Colonic mucosa (tissue), 4 donors: ENCODE measurements at regions not wholly inside any gene's neighbourhood (a gene's known extent, or its start where the extent isn't known, plus 50 kb on each side); places are given as distances from the start of the nearest gene placed in this dataset.

ENCODE experiments used
- DNase-seq: peaks from one replicate; pipeline ENCODE4 v3.0.0-alpha.2; 2020
- H3K27ac ChIP-seq: fragments of 200-600 bp; one replicate; pipeline ENCODE4 v1.8.0; 2021
- H3K27me3 ChIP-seq: fragments of 200-600 bp; one replicate; pipeline ENCODE4 v1.8.0; 2021
- H3K36me3 ChIP-seq: fragments of 200-600 bp; one replicate; pipeline ENCODE4 v1.8.0; 2021
- H3K4me1 ChIP-seq: fragments of 200-600 bp; one replicate; pipeline ENCODE4 v1.8.0; 2021; ENCODE audit warnings: mild to moderate bottlenecking
- H3K4me3 ChIP-seq: fragments of 200-600 bp; one replicate; pipeline ENCODE4 v1.8.0; 2021
- H3K9ac ChIP-seq, 2 donors: one replicate each; pipeline ENCODE4 v1.7.0; 2013; ENCODE audit warnings: control low read depth in 2 of 2, low read depth in 2 of 2, low read length in 2 of 2
- H3K9me3 ChIP-seq: fragments of 200-600 bp; one replicate; pipeline ENCODE4 v1.8.0; 2021
- intact Hi-C: fragments of 100-400 bp; cut with DNase I; formaldehyde crosslinking; loops from one replicate; pipeline ENCODE4 v1.14.1; 2022
- TF ChIP-seq, protein P1 (sequence below): fragments of 200-600 bp; IDR thresholded peaks from one replicate; pipeline ENCODE4 v1.8.0; 2022; ENCODE audit warnings: antibody characterized with exemption, mild to moderate bottlenecking
- donor health status: healthy.
- donor health status: DM: no; HTN: no; CAD: no.
- donor health status: DM: no; HTN: no; CAD: no.

DNA sequence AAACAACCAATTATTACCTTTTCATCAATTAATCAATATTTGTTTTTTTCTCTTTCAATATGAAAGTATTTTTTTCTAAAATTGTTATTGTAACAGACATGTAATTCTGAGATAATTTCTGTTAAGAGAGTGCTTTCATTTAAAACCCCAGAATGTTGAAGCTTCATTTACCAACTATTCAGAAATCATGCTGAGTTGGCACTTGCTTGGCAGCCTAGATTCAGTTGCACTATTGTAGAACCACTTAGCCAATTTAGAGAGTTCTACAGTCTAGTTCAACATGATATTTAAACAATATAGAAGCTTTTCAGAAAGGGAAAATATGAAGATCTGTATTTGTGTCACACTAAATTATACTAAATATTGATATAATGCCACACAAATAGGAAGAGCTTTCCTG is 56.1 kb upstream of the NKAIN2 start:
- H3K9ac ChIP-seq: no peak overlapping the region
- intact Hi-C loops: no loop called here
- TF ChIP-seq, protein P1, sequence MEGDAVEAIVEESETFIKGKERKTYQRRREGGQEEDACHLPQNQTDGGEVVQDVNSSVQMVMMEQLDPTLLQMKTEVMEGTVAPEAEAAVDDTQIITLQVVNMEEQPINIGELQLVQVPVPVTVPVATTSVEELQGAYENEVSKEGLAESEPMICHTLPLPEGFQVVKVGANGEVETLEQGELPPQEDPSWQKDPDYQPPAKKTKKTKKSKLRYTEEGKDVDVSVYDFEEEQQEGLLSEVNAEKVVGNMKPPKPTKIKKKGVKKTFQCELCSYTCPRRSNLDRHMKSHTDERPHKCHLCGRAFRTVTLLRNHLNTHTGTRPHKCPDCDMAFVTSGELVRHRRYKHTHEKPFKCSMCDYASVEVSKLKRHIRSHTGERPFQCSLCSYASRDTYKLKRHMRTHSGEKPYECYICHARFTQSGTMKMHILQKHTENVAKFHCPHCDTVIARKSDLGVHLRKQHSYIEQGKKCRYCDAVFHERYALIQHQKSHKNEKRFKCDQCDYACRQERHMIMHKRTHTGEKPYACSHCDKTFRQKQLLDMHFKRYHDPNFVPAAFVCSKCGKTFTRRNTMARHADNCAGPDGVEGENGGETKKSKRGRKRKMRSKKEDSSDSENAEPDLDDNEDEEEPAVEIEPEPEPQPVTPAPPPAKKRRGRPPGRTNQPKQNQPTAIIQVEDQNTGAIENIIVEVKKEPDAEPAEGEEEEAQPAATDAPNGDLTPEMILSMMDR: no peak

DNA sequence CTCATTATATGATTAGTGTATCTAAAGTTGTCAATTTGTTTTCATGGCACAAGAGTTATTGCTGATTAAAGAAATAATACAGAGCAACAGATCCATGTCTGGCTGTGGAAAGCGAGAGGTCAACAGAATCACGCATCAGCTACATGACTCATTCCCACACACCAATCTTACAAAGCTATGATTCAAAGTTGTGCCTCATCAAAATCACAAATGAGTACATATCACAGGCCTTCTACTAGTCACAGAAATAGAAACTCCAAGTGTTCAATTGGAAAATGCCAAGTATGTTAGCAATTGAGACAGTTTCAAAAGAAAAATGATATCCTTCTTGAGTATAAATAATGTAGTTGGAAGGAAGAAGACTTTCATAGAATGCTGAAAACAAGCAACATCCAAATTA is 57.8 kb upstream of the NKAIN2 start:
- DNase-seq: no peak
- Histone ChIP-seq H3K36me3 (no peaks in the 10 kb centered on the region), H3K4me3 (no peak overlapping the region), H3K9ac (no peak overlapping the region), H3K27me3 (no peaks in the 10 kb centered on the region), H3K4me1 (no peaks in the 10 kb centered on the region), H3K9me3 (no peaks in the 10 kb centered on the region), H3K27ac (no peak overlapping the region)
- intact Hi-C loops: no loop called here
- TF ChIP-seq, protein P1: no peak

More for the DNA sequence above, 56.1 kb upstream of the NKAIN2 start:
- H3K4me1 ChIP-seq: no peaks in the 10 kb centered on the region
- no peaks in the 10 kb centered on the region for H3K27me3 ChIP-seq
- no peaks in the 10 kb centered on the region for H3K36me3 ChIP-seq
- no peak for DNase-seq
- H3K9me3 ChIP-seq: no peaks in the 10 kb centered on the region
- no peak overlapping the region for H3K27ac ChIP-seq
- H3K4me3 ChIP-seq: no peak overlapping the region

DNA sequence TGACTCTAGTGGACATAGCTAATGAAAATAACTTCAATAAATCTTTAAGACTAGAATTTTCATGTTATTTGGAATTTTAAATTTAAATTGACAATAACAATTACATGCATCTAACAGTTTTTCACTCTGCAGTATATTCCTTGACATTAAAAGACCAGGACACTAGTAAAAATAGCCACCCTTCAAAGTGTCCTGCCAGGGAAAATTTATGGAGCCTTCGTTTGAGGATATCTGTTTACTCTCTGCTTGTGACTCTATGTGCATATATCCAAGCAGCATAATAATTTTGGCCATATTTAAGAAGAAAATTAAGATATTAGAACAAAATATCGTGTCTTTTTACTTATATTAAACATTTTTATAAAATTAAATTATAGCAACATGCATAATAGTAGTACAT is 58.8 kb upstream of the NKAIN2 start:
- intact Hi-C loops: no loop called here
- TF ChIP-seq, protein P1: no peak
- no peak for DNase-seq

DNA sequence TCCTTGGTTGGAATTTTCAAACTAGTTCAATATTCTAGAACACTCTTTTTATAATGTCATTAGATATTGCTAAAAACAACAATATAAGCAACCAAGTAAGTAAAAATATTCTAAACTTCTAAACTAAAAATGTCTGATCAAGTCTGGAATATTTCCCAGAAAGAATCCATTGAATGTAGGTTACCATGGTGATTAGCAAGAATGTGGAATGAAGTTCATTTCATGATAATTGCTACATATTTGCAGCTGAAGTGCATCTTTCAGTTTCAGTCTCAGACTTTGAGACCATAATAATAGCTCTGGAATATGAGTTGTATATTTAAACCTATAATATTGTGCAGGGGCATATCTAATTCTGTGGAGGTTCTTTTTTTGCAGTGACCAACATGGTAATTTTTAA is 61.0 kb upstream of the NKAIN2 start:
- H3K9me3 ChIP-seq: no peaks in the 10 kb centered on the region
- DNase-seq: no peak

More for the DNA sequence above, 58.8 kb upstream of the NKAIN2 start:
- Histone ChIP-seq H3K27me3 (no peaks in the 10 kb centered on the region), H3K4me3 (no peak overlapping the region), H3K9ac (no peak overlapping the region), H3K4me1 (no peaks in the 10 kb centered on the region), H3K27ac (no peak overlapping the region), H3K9me3 (no peaks in the 10 kb centered on the region), H3K36me3 (no peaks in the 10 kb centered on the region)

DNA sequence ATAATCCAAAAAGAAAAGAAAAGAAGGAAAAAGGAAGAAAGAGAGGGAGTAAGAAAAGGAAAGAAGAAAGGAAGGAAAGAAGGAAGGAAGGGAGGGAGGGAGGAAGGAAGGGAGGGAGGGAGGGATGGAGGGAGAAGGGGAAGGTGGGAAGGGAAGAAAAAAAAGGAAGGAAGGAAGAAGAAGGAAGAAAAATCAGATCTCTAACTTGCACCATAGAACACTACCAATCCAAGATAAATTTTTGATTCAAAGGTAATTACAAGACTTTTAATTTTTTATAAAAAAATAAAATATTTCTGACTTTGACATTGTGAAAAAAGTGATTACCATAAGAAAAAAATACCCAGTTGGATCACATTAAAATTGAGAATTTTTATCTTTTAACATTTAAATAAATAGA is 70.5 kb upstream of the NKAIN2 start:
- Histone ChIP-seq H3K27me3 (no peaks in the 10 kb centered on the region), H3K9ac (no peak overlapping the region), H3K9me3 (no peaks in the 10 kb centered on the region), H3K4me1 (no peaks in the 10 kb centered on the region), H3K27ac (no peak overlapping the region), H3K4me3 (no peak overlapping the region), H3K36me3 (no peaks in the 10 kb centered on the region)
- DNase-seq: no peak
- TF ChIP-seq, protein P1: no peak
- intact Hi-C loops: no loop called here

More for the DNA sequence above, 61.0 kb upstream of the NKAIN2 start:
- Histone ChIP-seq H3K4me1 (no peaks in the 10 kb centered on the region), H3K36me3 (no peaks in the 10 kb centered on the region), H3K9ac (no peak overlapping the region), H3K4me3 (no peak overlapping the region), H3K27me3 (no peaks in the 10 kb centered on the region), H3K27ac (no peak overlapping the region)
- TF ChIP-seq, protein P1: no peak
- intact Hi-C loops: no loop called here

DNA sequence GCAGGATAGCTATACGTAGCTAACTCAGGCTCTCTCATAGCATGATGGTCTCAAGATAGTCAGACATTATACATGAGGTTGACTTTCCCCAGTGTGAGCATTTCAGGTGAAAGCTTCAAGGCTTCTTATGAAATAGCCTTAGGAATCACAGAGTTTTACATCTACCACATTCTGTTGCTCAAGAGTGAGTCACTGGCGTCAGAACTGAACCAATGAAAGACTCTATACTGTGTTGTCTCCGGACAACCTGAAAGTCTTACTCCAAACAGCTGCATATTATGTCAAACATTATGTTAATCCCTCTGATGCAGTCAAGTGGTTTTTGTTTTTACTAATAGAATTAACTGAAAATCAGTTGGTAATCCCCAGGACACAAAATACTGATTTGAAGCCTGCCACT is 79.8 kb upstream of the TRDN start:
- H3K4me1 ChIP-seq: no peaks in the 10 kb centered on the region
- intact Hi-C loops: no loop called here
- TF ChIP-seq, protein P1: no peak

More for the DNA sequence above, 79.8 kb upstream of the TRDN start:
- no peak for DNase-seq
- Histone ChIP-seq H3K9me3 (no peaks in the 10 kb centered on the region), H3K27me3 (no peaks in the 10 kb centered on the region), H3K27ac (no peak overlapping the region), H3K4me3 (no peak overlapping the region), H3K9ac (no peak overlapping the region), H3K36me3 (no peaks in the 10 kb centered on the region)
